Right lobe of liver (tissue), 4 donors: ENCODE measurements at regions not wholly inside any gene's neighbourhood (a gene's known extent, or its start where the extent isn't known, plus 50 kb on each side); places are given as distances from the start of the nearest gene placed in this dataset.

ENCODE experiments used
- POLR2A ChIP-seq: fragments of 450-650 bp; IDR thresholded peaks from one replicate; pipeline ENCODE4 v1.6.1; 2017; ENCODE audit warnings: antibody characterized with exemption, mild to moderate bottlenecking
- TF ChIP-seq, protein P1 (sequence below), 4 donors: fragments of 200-600 bp in 3 of 4; fragments of 450-650 bp in 1 of 4; IDR thresholded peaks; one replicate each; pipeline versions ENCODE4 v1.5.1 to v1.8.0; 2016 to 2022; ENCODE audit warnings: antibody characterized with exemption in 4 of 4, mild to moderate bottlenecking in 2 of 4
- donor health status: DM: no; HTN: no; CAD: no.
- donor health status: DM: no; HTN: no; CAD: no.
- donor health status: DM: no; HTN: yes; CAD: no.

GRCh38 chr14:76306131-76306530, 69.8 kb upstream of the ESRRB start:
- TF ChIP-seq, protein P1, sequence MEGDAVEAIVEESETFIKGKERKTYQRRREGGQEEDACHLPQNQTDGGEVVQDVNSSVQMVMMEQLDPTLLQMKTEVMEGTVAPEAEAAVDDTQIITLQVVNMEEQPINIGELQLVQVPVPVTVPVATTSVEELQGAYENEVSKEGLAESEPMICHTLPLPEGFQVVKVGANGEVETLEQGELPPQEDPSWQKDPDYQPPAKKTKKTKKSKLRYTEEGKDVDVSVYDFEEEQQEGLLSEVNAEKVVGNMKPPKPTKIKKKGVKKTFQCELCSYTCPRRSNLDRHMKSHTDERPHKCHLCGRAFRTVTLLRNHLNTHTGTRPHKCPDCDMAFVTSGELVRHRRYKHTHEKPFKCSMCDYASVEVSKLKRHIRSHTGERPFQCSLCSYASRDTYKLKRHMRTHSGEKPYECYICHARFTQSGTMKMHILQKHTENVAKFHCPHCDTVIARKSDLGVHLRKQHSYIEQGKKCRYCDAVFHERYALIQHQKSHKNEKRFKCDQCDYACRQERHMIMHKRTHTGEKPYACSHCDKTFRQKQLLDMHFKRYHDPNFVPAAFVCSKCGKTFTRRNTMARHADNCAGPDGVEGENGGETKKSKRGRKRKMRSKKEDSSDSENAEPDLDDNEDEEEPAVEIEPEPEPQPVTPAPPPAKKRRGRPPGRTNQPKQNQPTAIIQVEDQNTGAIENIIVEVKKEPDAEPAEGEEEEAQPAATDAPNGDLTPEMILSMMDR (IDR thresholded peaks at IDR 0.05) = no peak
- no peak for TF ChIP-seq POLR2A
